SK-N-SH treated with all-trans-retinoic acid at 6 μM for 48 hours (cell line): ENCODE measurements at regions not wholly inside any gene's neighbourhood (a gene's known extent, or its start where the extent isn't known, plus 50 kb on each side); places are given as distances from the start of the nearest gene placed in this dataset.

Experiments
- ATAC-seq: fragments of 200-7000 bp; cut with Tn5 transposase; 3 replicates; pipeline ENCODE4 v1.9.1; 2020; ENCODE audit warnings: mild to moderate bottlenecking, moderate library complexity
- ARNTL ChIP-seq: fragments of 450-650 bp; formaldehyde crosslinking; IDR thresholded peaks from 2 replicates; pipeline ENCODE4 v1.5.0; 2020; ENCODE audit warnings: low read depth, mild to moderate bottlenecking, moderate library complexity, borderline replicate concordance
- BACH2 ChIP-seq: fragments of 250-450 bp; sonication (Bioruptor Pico); IDR thresholded peaks from 2 replicates; pipeline ENCODE4 v1.9.0; 2021; ENCODE audit warnings: mild to moderate bottlenecking, borderline replicate concordance
- CSDC2 ChIP-seq: fragments of 250-450 bp; sonication (Bioruptor Pico); IDR thresholded peaks from 2 replicates; pipeline ENCODE4 v1.5.0; 2020; ENCODE audit warnings: mild to moderate bottlenecking, moderate library complexity
- ESRRG ChIP-seq: fragments of 250-450 bp; sonication (Bioruptor Pico); IDR thresholded peaks from 2 replicates; pipeline ENCODE4 v1.6.1; 2021; ENCODE audit warnings: mild to moderate bottlenecking
- GLIS3 ChIP-seq: fragments of 250-450 bp; sonication (Bioruptor Pico); IDR thresholded peaks from 2 replicates; pipeline ENCODE4 v1.5.0; 2020; ENCODE audit warnings: mild to moderate bottlenecking, moderate library complexity
- ISL1 ChIP-seq: fragments of 250-450 bp; sonication (Bioruptor Pico); IDR thresholded peaks from 2 replicates; pipeline ENCODE4 v2.1.2; 2022; ENCODE audit warnings: mild to moderate bottlenecking, moderate library complexity
- OSR1 ChIP-seq: fragments of 250-450 bp; sonication (Bioruptor Pico); IDR thresholded peaks from 2 replicates; pipeline ENCODE4 v1.8.0; 2022; ENCODE audit warnings: moderate library complexity, mild to moderate bottlenecking, inconsistent platforms
- PPARA ChIP-seq: fragments of 250-450 bp; sonication (Bioruptor Pico); IDR thresholded peaks from 2 replicates; pipeline ENCODE4 v1.5.0; 2020; ENCODE audit warnings: mild to moderate bottlenecking, borderline replicate concordance
- RARB ChIP-seq: fragments of 250-450 bp; sonication (Bioruptor Pico); IDR thresholded peaks from 2 replicates; pipeline ENCODE4 v1.8.0; 2021; ENCODE audit warnings: mild to moderate bottlenecking, moderate library complexity
- SNAI2 ChIP-seq: fragments of 250-450 bp; sonication (Bioruptor Pico); IDR thresholded peaks from 2 replicates; pipeline ENCODE4 v1.5.0; 2020; ENCODE audit warnings: mild to moderate bottlenecking, moderate library complexity
- TOX ChIP-seq: fragments of 250-450 bp; sonication (Bioruptor Pico); IDR thresholded peaks from 2 replicates; pipeline ENCODE4 v1.8.0; 2021; ENCODE audit warnings: mild to moderate bottlenecking, moderate library complexity, borderline replicate concordance
- ZC3H10 ChIP-seq: fragments of 250-450 bp; sonication (Bioruptor Pico); IDR thresholded peaks from 2 replicates; pipeline ENCODE4 v1.5.1; 2021; ENCODE audit warnings: mild to moderate bottlenecking, moderate library complexity
- ZFP3 ChIP-seq: fragments of 250-450 bp; sonication (Bioruptor Pico); IDR thresholded peaks from 2 replicates; pipeline ENCODE4 v1.5.0; 2020; ENCODE audit warnings: mild to moderate bottlenecking, moderate library complexity
- ZFP30 ChIP-seq: fragments of 450-650 bp; formaldehyde crosslinking; IDR thresholded peaks from 2 replicates; pipeline ENCODE4 v1.5.0; 2022; ENCODE audit warnings: mild to moderate bottlenecking, moderate library complexity
- ZNF565 ChIP-seq: fragments of 450-650 bp; formaldehyde crosslinking; conservative IDR thresholded peaks from 2 replicates; pipeline ENCODE4 v1.5.0; 2020; ENCODE audit warnings: low read depth, mild to moderate bottlenecking, moderate library complexity
- ZNF70 ChIP-seq: fragments of 450-650 bp; formaldehyde crosslinking; IDR thresholded peaks from 2 replicates; pipeline ENCODE4 v1.5.0; 2020; ENCODE audit warnings: mild to moderate bottlenecking, moderate library complexity
- ZNF8 ChIP-seq: fragments of 450-650 bp; formaldehyde crosslinking; IDR thresholded peaks from 2 replicates; pipeline ENCODE4 v1.5.0; 2020; ENCODE audit warnings: mild to moderate bottlenecking, moderate library complexity
- TF ChIP-seq, protein P1 (sequence below): fragments of 250-450 bp; sonication (Bioruptor Pico); IDR thresholded peaks from 2 replicates; pipeline ENCODE4 v1.5.0; 2020; ENCODE audit warnings: mild to moderate bottlenecking, moderate library complexity
- TF ChIP-seq, protein P2 (sequence below): fragments of 250-450 bp; sonication (Bioruptor Pico); IDR thresholded peaks from 2 replicates; pipeline ENCODE4 v1.8.0; 2021; ENCODE audit warnings: low read depth, mild to moderate bottlenecking, moderate library complexity, borderline replicate concordance
- TF ChIP-seq, protein P3 (sequence below): fragments of 250-450 bp; sonication (Bioruptor Pico); IDR thresholded peaks from 2 replicates; pipeline ENCODE4 v1.5.1; 2020; ENCODE audit warnings: low read depth, mild to moderate bottlenecking, moderate library complexity
- TF ChIP-seq, protein P4 (sequence below): fragments of 250-450 bp; sonication (Bioruptor Pico); IDR thresholded peaks from 2 replicates; pipeline ENCODE4 v1.8.0; 2020; ENCODE audit warnings: mild to moderate bottlenecking, moderate library complexity, borderline replicate concordance
- TF ChIP-seq, protein P5 (sequence below): fragments of 250-450 bp; sonication (Bioruptor Pico); IDR thresholded peaks from 2 replicates; pipeline ENCODE4 v1.5.1; 2021; ENCODE audit warnings: mild to moderate bottlenecking, moderate library complexity

DNA sequence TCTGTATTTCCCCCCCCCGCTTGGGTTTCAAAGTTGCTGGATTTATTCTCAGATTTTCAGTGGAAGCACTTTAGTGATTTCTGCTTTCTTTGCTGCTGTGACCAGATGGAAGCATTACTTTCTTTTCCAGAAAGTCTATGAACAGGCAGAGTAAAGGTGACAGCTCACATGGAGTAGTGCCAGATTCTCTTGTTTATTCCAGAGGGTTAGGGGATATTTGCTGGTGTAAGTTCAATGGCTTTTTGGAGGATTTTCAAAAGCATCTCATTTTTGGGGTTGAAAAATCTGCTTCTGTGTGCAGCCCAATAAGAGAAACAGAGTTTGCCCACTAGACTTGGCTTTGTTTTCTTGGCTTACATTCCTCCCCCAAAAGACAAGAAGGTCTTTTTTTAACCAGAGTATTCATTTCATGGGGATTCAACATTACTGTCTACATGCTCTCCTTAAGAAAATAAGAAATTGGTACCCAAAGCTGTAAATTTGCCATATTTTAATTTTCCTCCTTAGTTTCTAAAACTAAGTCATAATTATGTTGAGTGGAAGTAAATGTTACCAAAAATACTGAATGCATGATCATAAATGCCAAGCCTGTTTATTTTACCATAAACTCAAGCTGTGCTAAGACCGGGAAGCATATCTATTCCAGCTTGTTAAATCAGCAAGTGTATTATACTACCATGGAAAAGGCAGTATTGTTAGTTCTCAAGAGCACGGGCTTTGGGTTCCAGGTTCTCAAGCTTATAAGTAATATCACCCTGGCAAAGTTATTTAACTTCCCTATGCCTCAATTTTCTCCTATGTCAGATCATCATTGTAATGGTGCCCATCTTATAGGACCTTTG lies 557.2 kb downstream of the CPS1 start:
- no peak for ATAC-seq
- TF ChIP-seq GLIS3 (CRISPR knock-in tag) (no peak), RARB (CRISPR knock-in tag) (no peak), SNAI2 (CRISPR knock-in tag) (no peak), ZFP30 (CRISPR knock-in tag) (no peak), ZNF8 (CRISPR knock-in tag) (no peak), ZNF565 (no peak), ZNF70 (CRISPR knock-in tag) (no peak), OSR1 (CRISPR knock-in tag) (no peak), ZC3H10 (CRISPR knock-in tag) (no peak), ZFP3 (CRISPR knock-in tag) (no peak), CSDC2 (CRISPR knock-in tag) (no peak), PPARA (no peak), ESRRG (CRISPR knock-in tag) (no peak)
- TF ChIP-seq, protein P1, sequence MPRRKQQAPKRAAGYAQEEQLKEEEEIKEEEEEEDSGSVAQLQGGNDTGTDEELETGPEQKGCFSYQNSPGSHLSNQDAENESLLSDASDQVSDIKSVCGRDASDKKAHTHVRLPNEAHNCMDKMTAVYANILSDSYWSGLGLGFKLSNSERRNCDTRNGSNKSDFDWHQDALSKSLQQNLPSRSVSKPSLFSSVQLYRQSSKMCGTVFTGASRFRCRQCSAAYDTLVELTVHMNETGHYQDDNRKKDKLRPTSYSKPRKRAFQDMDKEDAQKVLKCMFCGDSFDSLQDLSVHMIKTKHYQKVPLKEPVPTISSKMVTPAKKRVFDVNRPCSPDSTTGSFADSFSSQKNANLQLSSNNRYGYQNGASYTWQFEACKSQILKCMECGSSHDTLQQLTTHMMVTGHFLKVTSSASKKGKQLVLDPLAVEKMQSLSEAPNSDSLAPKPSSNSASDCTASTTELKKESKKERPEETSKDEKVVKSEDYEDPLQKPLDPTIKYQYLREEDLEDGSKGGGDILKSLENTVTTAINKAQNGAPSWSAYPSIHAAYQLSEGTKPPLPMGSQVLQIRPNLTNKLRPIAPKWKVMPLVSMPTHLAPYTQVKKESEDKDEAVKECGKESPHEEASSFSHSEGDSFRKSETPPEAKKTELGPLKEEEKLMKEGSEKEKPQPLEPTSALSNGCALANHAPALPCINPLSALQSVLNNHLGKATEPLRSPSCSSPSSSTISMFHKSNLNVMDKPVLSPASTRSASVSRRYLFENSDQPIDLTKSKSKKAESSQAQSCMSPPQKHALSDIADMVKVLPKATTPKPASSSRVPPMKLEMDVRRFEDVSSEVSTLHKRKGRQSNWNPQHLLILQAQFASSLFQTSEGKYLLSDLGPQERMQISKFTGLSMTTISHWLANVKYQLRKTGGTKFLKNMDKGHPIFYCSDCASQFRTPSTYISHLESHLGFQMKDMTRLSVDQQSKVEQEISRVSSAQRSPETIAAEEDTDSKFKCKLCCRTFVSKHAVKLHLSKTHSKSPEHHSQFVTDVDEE (CRISPR knock-in tag), result no peak
- TF ChIP-seq, protein P2, sequence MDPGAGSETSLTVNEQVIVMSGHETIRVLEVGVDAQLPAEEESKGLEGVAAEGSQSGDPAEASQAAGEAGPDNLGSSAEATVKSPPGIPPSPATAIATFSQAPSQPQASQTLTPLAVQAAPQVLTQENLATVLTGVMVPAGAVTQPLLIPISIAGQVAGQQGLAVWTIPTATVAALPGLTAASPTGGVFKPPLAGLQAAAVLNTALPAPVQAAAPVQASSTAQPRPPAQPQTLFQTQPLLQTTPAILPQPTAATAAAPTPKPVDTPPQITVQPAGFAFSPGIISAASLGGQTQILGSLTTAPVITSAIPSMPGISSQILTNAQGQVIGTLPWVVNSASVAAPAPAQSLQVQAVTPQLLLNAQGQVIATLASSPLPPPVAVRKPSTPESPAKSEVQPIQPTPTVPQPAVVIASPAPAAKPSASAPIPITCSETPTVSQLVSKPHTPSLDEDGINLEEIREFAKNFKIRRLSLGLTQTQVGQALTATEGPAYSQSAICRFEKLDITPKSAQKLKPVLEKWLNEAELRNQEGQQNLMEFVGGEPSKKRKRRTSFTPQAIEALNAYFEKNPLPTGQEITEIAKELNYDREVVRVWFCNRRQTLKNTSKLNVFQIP (CRISPR knock-in tag), result no peak
- TF ChIP-seq, protein P3, sequence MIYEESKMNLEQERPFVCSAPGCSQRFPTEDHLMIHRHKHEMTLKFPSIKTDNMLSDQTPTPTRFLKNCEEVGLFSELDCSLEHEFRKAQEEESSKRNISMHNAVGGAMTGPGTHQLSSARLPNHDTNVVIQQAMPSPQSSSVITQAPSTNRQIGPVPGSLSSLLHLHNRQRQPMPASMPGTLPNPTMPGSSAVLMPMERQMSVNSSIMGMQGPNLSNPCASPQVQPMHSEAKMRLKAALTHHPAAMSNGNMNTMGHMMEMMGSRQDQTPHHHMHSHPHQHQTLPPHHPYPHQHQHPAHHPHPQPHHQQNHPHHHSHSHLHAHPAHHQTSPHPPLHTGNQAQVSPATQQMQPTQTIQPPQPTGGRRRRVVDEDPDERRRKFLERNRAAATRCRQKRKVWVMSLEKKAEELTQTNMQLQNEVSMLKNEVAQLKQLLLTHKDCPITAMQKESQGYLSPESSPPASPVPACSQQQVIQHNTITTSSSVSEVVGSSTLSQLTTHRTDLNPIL (CRISPR knock-in tag), result no peak

DNA sequence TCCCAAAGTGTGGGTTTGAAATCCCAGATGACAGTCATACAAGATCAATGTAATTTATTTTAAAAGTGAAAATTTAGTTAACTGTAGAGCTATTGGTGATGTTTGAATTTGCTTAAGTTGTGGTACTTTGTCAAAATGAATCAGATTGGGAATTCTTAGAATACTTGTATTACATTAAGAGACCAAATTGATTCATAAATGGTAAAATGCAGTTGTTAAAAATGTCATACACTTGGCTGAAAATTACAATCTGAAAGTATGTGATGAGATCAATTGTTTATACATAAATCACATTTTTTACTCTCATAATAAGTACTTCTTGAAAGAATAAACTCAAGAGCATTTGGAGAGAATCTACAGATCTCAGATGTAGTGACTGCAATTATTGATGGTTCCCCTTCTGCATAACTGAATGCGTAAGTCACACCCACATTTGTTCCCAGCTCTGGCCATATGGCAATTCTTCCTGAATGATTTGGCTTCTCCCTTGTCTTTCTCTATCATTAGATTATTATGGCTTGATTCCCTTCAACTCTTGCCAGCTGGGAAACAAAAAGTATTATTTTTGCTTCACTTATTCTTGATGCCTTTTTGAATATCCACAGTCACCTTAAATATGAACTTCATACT lies 558.5 kb downstream of the CPS1 start:
- TF ChIP-seq ZFP3 (CRISPR knock-in tag) (no peak), GLIS3 (CRISPR knock-in tag) (no peak), RARB (CRISPR knock-in tag) (no peak), ZNF8 (CRISPR knock-in tag) (no peak), ARNTL (CRISPR knock-in tag) (no peak), TOX (no peak), CSDC2 (CRISPR knock-in tag) (no peak), ZC3H10 (CRISPR knock-in tag) (no peak), ISL1 (CRISPR knock-in tag) (peak; percentile 97), ZFP30 (CRISPR knock-in tag) (no peak), OSR1 (CRISPR knock-in tag) (no peak), PPARA (no peak), ZNF565 (no peak), ZNF70 (CRISPR knock-in tag) (no peak), ESRRG (CRISPR knock-in tag) (no peak), BACH2 (CRISPR knock-in tag) (no peak)
- TF ChIP-seq, protein P3 (CRISPR knock-in tag), result peak; percentile 11; the same call in 1 of the 2 replicates
- TF ChIP-seq, protein P4, sequence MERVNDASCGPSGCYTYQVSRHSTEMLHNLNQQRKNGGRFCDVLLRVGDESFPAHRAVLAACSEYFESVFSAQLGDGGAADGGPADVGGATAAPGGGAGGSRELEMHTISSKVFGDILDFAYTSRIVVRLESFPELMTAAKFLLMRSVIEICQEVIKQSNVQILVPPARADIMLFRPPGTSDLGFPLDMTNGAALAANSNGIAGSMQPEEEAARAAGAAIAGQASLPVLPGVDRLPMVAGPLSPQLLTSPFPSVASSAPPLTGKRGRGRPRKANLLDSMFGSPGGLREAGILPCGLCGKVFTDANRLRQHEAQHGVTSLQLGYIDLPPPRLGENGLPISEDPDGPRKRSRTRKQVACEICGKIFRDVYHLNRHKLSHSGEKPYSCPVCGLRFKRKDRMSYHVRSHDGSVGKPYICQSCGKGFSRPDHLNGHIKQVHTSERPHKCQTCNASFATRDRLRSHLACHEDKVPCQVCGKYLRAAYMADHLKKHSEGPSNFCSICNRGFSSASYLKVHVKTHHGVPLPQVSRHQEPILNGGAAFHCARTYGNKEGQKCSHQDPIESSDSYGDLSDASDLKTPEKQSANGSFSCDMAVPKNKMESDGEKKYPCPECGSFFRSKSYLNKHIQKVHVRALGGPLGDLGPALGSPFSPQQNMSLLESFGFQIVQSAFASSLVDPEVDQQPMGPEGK (CRISPR knock-in tag), result peak; percentile 66; the same call in 1 of the 2 replicates
- TF ChIP-seq, protein P2 (CRISPR knock-in tag), result no peak
- TF ChIP-seq, protein P5, sequence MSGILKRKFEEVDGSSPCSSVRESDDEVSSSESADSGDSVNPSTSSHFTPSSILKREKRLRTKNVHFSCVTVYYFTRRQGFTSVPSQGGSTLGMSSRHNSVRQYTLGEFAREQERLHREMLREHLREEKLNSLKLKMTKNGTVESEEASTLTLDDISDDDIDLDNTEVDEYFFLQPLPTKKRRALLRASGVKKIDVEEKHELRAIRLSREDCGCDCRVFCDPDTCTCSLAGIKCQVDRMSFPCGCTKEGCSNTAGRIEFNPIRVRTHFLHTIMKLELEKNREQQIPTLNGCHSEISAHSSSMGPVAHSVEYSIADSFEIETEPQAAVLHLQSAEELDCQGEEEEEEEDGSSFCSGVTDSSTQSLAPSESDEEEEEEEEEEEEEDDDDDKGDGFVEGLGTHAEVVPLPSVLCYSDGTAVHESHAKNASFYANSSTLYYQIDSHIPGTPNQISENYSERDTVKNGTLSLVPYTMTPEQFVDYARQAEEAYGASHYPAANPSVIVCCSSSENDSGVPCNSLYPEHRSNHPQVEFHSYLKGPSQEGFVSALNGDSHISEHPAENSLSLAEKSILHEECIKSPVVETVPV (CRISPR knock-in tag), result 0 out of 2 replicates have a peak, but pooled peaks have one; percentile 17
- ATAC-seq, result no peak
